Upper lobe of right lung (tissue), 1 donor: ENCODE measurements at regions not wholly inside any gene's neighbourhood (a gene's known extent, or its start where the extent isn't known, plus 50 kb on each side); places are given as distances from the start of the nearest gene placed in this dataset.

ENCODE experiments used
- ATAC-seq: fragments of 200-7000 bp; cut with Tn5 transposase; one replicate; pipeline ENCODE4 v1.9.1; 2020; ENCODE audit warnings: mild to moderate bottlenecking, moderate library complexity
- DNase-seq: peaks from one replicate; pipeline ENCODE4 v3.0.0-alpha.2; 2020
- H3K27ac ChIP-seq: fragments of 200-600 bp; one replicate; pipeline ENCODE4 v1.8.0; 2022
- H3K27me3 ChIP-seq: fragments of 200-600 bp; one replicate; pipeline ENCODE4 v1.8.0; 2022; ENCODE audit warnings: mild to moderate bottlenecking
- H3K36me3 ChIP-seq: fragments of 200-600 bp; one replicate; pipeline ENCODE4 v1.8.0; 2022
- H3K4me1 ChIP-seq: fragments of 200-600 bp; one replicate; pipeline ENCODE4 v1.8.0; 2022
- H3K4me3 ChIP-seq: fragments of 200-600 bp; one replicate; pipeline ENCODE4 v1.8.0; 2022; ENCODE audit warnings: mild to moderate bottlenecking
- H3K9me3 ChIP-seq: fragments of 200-600 bp; one replicate; pipeline ENCODE4 v1.8.0; 2022
- CTCF ChIP-seq: fragments of 200-600 bp; IDR thresholded peaks from one replicate; pipeline ENCODE4 v1.8.0; 2022; ENCODE audit warnings: antibody characterized with exemption
- intact Hi-C: fragments of 100-400 bp; cut with DNase I; formaldehyde crosslinking; loops from one replicate; pipeline ENCODE4 v1.11.0; 2022
- donor health status: DM: no; HTN: yes; CAD: no; lungs with severe emphysema.

- DNase-seq: no peak
- intact Hi-C loops: no loop called here
- H3K27ac ChIP-seq: no peak overlapping the region
- H3K27me3 ChIP-seq: no peaks in the 10 kb centered on the region
- no peaks in the 10 kb centered on the region for H3K36me3 ChIP-seq
- H3K9me3 ChIP-seq: no peaks in the 10 kb centered on the region
- H3K4me3 ChIP-seq: no peak overlapping the region
- ATAC-seq: no peak
- no peaks in the 10 kb centered on the region for H3K4me1 ChIP-seq
- TF ChIP-seq CTCF: no peak
These were observed 460.8 kb downstream of the TAF11L14 start for GRCh38 chr5:18095061-18095460.

GRCh38 chr5:18097817-18098216 is 463.6 kb downstream of the TAF11L14 start:
- no peaks in the 10 kb centered on the region for H3K36me3 ChIP-seq
- DNase-seq: no peak

GRCh38 chr5:18098691-18099090 is 464.4 kb downstream of the TAF11L14 start:
- Histone ChIP-seq H3K4me3 (no peak overlapping the region), H3K36me3 (no peaks in the 10 kb centered on the region), H3K27me3 (no peaks in the 10 kb centered on the region), H3K27ac (no peak overlapping the region), H3K4me1 (no peaks in the 10 kb centered on the region), H3K9me3 (no peaks in the 10 kb centered on the region)
- DNase-seq (no peak), ATAC-seq (no peak)
- no peak for TF ChIP-seq CTCF
- intact Hi-C loops: no loop called here

More at GRCh38 chr5:18097817-18098216, 463.6 kb downstream of the TAF11L14 start:
- no peaks in the 10 kb centered on the region for H3K9me3 ChIP-seq
- no peak for TF ChIP-seq CTCF
- no peaks in the 10 kb centered on the region for H3K27me3 ChIP-seq
- intact Hi-C loops: no loop called here
- no peak overlapping the region for H3K4me3 ChIP-seq
- H3K27ac ChIP-seq: no peak overlapping the region
- no peaks in the 10 kb centered on the region for H3K4me1 ChIP-seq
- ATAC-seq: no peak

DNA sequence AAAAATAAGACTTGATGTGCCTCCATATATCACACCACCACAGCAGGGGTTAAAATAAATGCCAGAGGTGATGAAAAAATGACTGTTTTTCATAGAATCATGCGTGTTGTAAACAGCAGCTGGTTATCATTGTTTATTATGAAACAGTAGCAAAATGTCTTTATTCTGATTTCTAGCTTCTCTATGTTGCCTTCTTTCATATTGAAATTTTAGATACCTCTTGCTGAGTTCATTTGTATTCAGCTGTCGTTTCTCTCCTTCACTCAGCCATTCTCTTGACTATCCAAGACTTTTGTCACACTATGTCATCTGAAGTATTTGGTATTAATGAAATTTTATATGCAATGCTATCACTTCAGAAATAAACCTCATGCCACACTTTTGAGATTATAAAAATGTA is 465.0 kb downstream of the TAF11L14 start:
- no peak for ATAC-seq
- Histone ChIP-seq H3K27ac (no peak overlapping the region), H3K27me3 (no peaks in the 10 kb centered on the region), H3K4me1 (no peaks in the 10 kb centered on the region), H3K36me3 (no peaks in the 10 kb centered on the region), H3K9me3 (no peaks in the 10 kb centered on the region), H3K4me3 (no peak overlapping the region)
- intact Hi-C loops: no loop called here
- DNase-seq: no peak
- no peak for TF ChIP-seq CTCF

GRCh38 chr5:18101532-18101931 is 467.3 kb downstream of the TAF11L14 start:
- H3K36me3 ChIP-seq: no peaks in the 10 kb centered on the region
- no peaks in the 10 kb centered on the region for H3K9me3 ChIP-seq
- intact Hi-C loops: no loop called here
- no peak for DNase-seq
- H3K4me3 ChIP-seq: no peak overlapping the region
- H3K4me1 ChIP-seq: no peaks in the 10 kb centered on the region
- H3K27ac ChIP-seq: no peak overlapping the region
- no peak for ATAC-seq
- TF ChIP-seq CTCF: no peak
- no peaks in the 10 kb centered on the region for H3K27me3 ChIP-seq

DNA sequence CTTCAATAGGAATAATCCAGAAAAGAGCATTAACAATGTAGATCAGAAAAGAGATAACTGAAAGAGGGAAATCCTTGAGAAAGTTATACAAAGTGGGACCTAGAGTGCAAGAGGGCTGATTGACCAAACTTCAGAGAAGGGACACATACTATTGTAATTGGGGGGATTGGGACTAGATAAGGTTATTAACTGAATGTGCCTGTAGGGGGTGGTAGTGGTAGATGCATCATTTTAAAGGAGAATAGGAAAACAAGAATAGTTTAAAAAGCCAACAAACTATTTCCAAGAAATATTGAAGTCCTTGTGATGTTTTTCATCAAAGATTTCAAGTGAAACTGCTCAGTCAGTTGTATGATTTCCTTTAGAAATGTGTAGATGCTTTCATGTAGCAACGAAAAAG is 468.5 kb downstream of the TAF11L14 start:
- no peak for TF ChIP-seq CTCF
- intact Hi-C loops: no loop called here
- ATAC-seq (no peak), DNase-seq (no peak)
- H3K4me1 ChIP-seq: no peaks in the 10 kb centered on the region
- no peak overlapping the region for H3K27ac ChIP-seq
- no peak overlapping the region for H3K4me3 ChIP-seq
- no peaks in the 10 kb centered on the region for H3K27me3 ChIP-seq
- H3K36me3 ChIP-seq: no peaks in the 10 kb centered on the region
- no peaks in the 10 kb centered on the region for H3K9me3 ChIP-seq
